DMS153 treated with DMSO at 0.1 percent for 48 hours (cell line): ENCODE measurements at regions not wholly inside any gene's neighbourhood (a gene's known extent, or its start where the extent isn't known, plus 50 kb on each side); places are given as distances from the start of the nearest gene placed in this dataset.

ENCODE experiments used
- DNase-seq: peaks from one replicate; lab custom pipeline; 2025; ENCODE audit not compliant: unreplicated experiment; lab: John Stamatoyannopoulos, UW

DNA sequence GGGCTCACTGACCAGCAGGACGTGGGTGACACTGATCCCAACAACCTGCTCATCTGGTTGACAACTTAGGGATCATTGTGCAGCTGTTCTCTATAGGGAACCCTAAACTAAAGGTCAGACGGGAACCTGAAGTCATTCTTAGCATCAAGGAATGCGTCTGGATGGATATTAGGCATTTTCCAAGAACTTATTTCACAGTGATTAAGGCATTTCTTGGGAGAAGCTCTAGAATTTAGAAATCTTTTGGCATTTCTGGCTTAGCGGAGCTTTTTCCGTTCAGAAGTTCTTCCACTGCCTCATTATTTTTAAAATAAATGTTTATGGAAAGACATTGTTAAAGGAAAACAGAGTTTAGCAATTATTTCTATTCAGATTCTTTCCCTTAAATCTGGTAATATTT, 303.3 kb upstream of the IGFBP3 start:
- DNase-seq = no peak

DNA sequence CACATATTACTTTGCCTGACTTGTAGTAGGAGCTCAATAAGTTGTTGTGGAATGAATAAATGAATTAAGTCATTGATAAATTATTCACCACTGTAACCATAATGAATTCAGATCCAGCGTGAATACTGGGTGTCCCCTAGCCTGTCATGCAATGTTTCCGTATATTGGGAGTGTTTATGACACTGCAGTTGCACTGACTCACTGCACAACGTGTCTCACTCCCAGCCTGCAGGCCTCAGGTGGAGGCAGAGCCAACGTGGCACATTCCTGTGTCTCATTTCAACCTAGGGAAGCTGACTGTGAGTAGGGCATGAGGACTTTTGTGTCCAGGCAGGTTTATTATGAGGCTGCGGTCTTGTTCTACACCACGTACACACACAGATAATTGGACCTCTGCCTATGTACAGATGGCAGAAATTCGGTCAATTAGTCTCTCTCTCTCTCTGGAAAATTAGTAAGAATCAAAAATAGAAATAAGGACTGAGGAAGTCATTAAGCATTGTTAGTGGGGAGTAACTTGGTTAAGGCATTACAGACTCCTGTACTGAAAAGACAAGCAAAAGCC, 299.1 kb upstream of the IGFBP3 start:
- no peak for DNase-seq

DNA sequence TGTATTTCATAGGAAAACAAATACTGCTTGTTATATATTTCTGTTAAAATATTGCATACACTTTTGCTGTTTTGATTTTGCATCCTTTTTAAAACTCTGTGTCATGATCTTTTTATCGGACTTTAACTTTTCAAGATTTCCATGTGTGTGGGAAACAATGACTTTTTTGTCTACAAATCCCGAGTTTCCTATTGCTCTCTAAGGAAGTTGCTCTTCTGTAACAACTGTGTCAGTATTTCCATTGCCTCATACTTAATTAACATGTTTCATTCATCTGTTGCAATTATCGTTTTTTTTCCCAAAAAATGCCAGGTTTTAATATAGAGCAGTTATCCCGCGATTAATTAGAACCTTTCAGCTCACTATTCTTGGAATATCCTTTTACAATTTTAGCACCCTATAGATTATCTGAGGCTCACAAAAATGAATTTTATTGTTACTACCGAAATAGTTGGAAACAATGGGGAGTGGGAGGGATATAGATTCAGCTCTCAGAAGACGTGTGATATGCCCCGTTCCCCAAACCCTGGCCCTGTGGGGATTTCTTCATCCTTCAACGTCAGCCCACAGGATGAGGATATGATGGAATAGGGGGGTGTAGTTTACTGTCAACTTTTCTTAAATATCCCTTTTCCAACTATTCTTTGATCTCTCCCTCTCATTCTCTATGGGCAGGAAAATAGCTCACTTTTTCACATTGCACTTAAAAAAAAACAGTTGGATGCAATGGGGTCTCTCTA, 297.6 kb upstream of the IGFBP3 start:
- no peak for DNase-seq

DNA sequence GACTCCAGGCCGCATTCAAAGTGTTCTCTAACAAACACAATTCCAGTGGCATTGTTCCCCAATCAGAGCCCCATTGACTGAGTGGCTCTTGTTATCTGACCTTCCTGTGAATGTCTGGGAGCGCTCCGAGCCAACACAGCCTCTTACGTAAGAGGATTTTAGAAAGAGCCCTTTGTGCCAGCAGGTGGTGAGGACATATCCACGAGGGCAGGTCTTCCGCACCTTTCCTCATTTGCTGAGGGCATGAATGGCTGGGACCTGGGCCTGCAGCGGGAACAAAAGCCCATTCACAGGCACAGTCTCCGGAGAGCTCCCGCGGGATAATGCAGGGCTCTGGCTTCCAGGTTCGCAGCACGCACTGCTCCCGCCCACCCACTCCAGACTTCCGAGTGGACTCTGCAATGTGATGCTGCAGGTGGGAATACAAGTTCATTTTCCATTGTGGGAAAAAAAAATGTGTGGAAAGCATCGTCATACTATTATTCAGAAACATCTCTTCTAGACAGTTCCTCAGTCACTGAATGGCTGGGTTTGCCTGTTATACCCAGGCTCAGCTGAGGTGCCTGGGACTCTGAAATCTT, 295.0 kb upstream of the IGFBP3 start:
- DNase-seq = peak; percentile 98

DNA sequence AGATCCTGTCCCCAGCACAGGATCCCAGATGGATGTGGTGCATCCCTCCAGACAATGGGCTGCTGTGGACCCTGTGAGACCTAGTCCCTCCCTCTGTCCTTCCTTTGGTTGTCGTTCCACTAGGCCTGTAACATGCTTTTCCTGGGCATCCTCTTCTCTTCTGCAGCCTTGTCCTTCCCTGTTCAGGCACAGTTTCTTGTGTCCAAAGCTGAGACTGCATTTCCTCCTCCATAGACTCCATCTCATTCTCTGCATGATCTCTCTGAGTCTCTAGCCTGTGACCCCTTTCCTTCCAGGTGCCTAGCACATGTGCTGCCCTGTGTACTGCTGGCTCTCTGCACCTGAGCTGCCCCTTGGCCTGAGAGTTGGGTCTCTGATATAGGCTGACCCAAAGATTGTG, 293.5 kb upstream of the IGFBP3 start:
- no peak for DNase-seq

DNA sequence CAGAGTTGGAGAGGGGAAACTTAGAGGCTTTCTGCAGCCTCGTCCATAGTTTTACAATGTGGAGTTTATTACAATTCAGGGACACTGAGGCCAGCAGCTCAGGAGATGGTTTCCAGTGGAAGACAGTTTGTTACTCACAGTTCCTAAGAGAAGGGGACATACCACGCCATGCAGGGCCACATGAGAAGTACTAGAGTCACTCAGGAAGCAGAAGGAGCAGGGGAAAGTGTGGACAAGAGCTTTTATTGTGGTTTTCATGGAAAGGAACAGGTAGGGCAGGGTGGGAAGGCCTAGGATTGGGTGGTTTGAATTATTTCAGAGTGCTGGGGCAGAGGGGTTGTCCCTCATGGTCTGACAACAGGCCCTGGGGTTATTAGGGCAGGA, 292.1 kb upstream of the IGFBP3 start:
- no peak for DNase-seq

DNA sequence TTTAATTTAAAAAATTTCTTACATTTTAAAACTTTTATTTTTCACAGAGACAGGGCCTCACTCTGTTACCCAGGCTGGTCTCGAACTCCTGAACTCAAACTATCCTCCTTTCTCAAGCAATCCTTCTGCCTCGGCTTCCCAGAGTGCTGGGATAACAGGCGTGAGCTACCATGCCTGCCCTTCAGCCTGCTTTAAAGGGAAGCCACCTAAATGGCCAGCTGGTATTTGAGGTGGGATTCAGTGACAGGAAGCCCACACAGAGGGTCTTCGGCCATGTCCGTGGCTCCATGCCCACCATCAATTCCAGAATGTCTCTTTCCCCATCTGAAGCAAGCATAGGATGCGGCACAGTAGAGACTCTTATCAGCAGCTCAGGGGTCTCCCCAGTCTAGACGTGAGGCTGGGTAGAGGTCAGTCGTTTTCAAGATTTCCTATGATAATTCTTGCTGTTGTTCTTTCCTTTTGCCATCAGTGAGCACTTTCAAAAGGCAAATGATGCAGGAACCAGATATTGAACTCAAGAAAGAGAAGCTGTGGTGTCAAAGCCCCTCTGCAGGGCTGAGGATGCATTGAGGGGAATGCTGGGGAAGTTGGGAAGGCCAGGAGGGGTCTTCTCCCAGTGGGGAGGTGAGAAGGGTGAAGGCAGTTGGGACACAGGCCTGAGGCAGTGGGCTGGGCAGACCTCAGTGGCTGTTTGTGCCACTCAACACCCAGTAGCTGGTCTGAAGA, 291.5 kb upstream of the IGFBP3 start:
- DNase-seq = no peak

DNA sequence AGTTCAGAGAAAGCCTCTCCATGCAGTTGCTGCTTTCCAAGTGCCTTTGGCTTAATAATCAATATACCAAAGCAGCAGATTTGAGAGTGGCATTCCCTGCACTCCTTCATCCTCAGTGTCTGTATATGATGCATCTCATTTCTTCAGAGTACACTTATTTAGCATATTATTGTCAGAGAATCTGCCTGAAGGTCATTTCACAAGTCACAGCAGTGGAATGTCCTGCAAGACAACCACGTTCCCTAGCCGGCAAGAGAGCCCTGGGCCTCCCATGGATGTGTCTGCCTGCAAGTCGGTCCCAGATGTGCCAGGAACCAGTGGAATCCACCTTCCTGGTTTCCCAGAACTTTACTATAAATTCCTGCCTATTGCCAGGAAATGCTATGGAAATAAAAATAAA, 289.4 kb upstream of the IGFBP3 start:
- no peak for DNase-seq

DNA sequence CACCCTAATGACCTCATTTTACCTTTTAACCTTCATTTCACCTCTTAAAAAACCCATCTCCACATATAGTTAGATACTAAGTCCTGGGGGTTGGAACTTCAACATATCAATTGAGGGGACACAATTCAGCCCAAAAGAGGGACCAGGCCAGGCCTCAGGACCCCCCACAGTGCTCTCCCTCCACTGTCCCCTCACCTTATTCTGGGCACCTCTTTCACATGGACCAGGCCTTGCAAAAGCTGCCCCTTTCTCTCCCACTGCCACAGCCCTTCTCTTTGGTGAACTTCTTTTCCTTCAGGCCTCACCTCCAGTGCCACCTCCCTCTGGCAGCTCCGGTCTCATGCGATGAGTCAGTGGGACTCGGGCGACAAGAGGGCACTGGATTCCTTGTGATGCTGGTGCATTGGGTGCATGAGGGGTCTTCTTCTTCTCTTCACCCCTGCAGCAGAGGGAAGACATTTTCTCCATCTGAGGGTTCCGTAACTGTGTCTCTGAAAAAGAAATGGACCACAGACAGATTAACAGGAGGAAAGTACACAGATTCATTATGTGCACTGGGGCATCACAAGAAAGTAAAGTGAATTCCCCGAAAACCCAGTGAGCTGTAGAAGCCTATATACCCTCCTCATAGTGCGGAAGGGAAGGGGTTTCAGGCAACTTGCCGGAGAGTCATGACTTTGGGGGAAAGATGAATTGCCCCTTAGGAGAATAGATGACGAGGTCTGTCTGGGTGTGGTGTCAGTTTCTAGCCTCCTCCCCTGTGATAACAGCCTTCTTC, 288.7 kb upstream of the IGFBP3 start:
- DNase-seq = no peak

DNA sequence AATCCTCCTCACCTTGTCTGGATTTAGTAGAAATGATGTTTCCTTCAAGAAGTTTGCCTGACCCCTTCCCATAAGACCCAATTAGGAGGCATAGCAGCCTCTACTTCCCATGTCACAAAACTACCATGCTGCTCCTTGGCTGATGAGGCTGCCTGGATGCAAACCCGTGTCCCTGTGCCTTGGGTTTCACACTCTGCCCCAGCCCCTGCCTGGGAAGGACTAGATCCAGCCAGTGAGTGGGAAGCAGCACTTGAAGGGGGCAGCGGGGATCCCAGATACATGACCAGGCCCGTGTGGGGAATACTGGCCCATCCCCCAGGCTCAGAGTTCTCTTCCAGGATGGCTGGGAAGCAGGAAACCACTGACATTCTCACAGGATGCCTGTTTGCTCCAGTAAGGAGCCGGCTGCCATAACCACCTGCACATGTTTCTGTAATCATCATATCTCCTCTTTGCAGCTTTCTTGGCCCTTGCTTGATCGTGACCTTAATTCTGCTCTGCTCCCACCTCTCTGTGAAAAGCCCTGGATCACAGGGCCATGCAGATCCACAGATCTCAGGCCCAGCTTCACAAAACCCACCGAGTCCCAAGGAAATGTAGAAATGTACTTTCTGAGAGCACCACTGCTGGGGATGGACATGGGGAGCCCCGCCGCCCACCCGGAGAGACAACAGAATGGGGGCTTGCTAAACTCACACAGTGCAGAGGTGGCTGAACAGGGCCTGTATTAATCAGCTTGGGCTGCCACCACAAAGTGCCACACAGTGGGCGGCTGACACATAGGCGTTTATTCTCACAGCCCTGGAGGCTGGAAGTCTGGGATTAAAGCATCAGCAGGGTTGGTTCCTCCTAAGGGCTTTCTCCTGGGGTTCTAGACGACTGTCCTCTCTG, 287.8 kb upstream of the IGFBP3 start:
- no peak for DNase-seq

DNA sequence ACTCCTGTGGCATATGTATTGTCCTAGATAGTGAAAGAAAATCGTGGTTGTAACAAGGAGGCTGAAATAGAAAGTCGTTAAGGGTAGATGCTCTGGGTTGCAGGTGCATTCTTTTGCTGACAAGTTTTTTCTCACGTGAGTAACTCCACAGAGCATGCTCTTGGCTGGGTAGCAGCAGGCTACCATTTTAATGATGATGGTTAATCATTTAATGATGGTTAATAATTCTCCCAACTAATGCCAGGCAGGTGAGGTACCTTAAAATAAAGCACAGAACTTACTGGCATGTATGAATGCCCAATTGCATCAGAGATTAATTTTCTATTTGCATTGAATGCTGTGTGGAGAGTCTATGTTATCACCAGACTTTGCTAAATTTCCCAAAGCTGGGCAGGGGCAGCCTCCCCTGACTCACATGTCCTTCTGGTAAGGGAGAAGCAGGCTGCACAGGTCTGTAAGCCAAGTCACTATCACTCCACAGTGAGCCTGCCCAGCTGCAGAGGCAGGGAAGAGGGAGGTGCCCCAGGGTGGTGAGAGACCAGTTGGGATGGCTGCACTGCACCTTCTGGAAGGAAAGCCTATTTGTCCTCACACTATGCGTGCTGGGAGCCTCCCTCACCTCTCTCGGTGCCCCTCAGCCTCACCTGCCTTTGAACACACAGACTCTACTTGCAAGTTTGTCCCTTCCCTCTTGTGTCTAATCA, 287.0 kb upstream of the IGFBP3 start:
- no peak for DNase-seq

DNA sequence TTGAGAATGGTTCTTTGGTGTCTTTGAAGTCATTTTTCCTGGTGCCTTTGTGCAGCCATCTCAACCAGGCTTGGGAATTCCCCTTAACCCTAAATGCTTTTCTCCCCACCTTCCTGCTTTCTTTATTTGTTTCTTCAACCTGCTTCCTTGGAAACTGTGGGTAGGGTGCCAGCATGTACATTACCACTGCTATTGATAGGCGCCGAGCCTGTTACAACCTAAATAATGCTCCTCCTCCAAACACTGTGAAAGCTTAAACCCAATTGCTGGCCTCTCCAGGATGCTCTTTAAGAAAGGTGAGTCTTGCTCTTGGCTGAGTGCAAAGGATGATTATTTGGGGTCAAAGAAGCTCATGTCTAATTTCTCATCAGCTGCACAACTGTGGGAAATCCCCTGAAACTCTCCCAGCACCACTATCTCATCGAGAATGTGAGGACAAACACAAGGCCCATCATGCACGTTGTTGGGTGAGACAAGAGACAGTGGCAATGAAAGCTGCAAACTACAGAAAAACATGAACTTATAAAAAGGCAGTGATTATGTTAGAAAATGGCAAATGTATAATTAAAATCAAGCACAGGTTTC, 285.5 kb upstream of the IGFBP3 start:
- no peak for DNase-seq

DNA sequence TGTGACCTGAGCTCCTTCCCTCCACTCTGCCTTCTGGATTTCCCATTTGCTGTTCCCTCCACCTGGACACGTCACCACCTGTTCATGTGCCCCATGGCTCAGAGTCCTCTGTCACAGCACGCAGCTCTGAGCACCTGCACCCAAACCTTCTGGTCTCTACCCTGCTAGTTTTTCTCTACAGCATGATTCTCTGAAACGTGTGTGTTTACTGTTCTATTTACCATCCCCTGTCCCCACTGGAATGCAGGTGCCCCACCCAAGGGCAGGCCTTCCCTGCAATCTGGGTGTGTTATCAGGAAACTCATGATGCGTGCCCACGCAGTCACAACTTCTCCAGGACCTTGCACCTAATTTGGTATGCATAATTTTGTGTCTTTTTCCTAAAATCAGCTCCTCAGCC, 284.4 kb upstream of the IGFBP3 start:
- DNase-seq = no peak

DNA sequence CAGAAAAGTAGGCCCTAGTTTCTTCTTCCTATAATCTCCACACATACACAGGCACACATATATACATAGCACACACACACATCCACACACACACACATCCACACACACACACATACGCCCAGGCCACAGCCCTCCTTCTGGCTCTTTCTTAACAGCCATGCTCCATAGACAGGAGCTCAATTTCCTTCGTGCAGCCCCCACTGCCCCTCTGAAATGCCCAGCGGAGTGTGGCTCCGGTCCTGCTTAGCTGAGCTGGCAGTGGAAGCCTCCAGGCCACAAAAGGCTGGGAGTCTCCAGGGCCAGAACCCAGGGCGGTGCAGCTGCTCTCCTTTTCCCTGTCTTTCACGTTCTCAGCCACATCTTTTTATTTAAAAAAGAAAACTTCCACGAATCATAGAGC, 282.9 kb upstream of the IGFBP3 start:
- DNase-seq = no peak

DNA sequence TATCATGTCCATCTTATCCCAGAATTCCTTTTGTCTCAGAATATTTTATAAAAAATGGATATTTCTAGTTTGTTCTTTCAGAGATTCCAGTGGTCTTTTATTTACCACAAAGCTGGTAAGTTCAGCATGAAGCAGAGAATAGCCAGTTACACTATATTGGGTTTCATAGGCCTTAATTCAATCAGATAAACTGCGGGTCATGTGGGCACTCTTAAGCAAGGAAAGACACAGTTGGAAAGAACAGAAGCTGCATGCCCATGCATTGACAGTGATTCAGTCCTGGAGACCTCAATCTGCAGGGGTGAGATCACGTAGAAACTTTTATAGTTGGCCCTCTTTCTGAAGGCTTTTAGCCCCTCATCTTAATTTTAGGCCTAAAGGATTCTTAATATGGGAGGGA, 281.3 kb upstream of the IGFBP3 start:
- no peak for DNase-seq

DNA sequence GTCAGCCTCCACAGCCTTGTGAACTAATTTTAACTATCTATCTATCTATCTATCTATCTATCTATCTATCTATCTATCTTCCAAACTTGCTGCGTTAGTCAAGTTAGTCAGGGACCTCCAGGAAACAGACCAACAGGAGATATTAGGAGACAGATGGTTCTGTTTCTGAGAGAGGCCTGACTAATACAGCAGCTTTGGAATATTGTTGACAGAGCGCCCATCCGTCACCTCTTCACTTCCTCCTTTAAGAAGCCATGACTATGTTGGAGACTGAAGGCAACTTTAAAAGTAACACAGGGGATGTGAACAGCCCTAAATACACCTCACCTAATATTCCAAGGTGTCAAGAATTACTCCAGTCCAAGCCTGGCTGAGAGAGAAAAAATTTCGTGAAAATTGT, 280.9 kb upstream of the IGFBP3 start:
- no peak for DNase-seq

DNA sequence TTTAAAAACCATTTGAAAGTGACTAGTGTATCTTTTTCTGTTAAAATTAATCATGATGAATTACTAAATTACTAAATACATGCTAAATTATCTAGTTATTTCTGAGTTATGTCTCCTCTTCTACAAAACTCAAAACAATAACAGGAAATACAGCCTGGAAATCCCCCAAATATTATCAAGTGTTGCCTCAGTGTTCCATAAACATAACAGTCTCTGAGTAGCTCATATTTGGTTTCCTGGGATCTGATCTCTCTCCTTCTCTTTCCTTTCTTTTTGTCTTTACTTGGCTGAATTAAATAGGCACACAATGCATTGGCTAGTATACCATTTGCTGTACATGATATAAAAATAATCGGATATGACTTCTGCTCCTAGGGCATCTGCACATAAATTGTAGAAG, 277.6 kb upstream of the IGFBP3 start:
- no peak for DNase-seq

DNA sequence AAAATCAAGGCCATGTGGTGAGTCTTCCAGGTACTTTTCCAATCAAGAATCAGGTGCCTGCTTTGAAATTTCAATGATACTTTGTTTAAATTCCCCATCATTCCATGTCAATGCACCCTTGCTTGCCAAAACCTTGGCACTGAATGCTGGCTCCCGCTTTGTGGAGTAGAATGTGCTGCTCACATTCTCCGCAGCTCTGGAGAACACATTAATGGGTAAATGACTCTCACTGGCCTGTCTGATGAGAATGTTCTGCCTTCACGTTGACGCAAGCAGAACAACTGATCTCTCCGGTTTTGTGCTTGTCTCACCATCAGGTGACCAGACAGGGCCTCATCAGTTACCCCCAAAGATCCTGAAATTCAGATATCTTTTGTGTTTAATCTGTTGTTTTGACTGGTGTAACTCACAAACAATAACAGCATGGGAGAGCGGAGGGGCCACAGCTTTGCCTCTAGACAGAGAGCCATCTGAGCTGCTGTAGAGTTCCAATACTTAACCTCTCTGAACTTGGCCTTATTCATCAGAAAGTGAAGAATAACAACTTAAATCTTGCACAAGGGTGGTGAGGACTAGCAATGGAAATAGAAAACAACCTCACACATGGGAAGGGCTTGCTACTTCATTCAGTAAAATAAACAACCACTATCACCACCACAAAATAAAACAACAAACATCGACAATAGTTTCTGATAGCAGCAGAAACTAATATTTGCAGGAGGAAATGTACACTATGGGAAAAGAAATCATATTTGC, 276.9 kb upstream of the IGFBP3 start:
- no peak for DNase-seq

DNA sequence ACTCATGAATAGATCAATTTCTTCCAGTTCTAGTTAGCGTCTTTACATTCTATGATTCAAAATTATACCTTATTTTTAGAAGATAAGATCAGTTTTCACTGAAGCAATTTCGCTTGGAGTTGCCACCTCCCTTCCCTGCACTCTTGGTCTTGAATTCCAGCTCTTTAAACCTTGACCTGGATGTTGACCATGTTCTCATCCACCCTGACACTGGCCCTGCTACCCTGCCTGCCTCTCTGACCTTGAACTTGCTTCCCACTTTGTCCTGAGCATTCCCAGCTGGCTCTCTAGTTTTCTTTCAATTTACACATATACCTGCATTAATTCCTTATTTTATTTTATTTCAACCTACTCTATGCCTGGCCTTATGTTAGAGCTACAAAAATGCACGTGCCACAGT, 274.9 kb upstream of the IGFBP3 start:
- no peak for DNase-seq
